ENCODE measurements at regions not wholly inside any gene's neighbourhood (a gene's known extent, or its start where the extent isn't known, plus 50 kb on each side); places are given as distances from the start of the nearest gene placed in this dataset.
"Not testable (repeated sequence)": the region's sequence is repeated elsewhere in the genome, so short reads cannot be mapped to it uniquely, and the experiment has no call there.

DNA sequence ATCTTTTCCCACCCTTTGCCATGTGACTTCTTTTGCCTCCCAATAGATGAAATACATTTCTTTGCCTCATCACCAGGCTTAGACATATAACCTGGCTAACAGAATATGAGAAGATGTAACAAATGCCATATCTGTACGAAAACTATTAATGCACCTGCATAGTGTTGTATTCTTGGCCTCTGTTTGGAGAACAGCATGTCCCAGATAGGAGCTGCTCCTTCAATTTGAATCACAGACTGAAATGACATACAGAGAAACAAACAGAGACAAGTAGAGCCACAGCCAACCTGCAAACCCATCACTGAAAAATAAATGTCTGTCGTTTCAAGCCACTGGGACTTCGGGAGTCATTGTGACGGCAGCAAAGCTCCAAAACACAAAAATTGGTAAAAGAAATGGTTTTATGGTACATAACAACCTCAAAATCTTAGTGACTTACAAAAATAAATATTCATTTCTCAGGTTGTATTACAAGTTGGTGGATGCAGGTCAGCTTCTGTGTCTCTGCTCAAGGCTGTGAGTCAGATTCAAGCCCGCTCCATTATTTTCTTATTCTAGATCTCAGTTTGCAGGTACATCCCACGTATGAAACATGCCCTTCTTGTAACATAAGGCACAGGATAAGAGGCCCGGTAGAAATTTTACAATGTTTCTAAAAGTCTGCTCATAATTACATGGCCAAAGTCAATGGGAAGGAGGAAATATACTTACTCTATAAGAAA, 171.3 kb upstream of the SOX6 start:
- no peak for DNase-seq

DNA sequence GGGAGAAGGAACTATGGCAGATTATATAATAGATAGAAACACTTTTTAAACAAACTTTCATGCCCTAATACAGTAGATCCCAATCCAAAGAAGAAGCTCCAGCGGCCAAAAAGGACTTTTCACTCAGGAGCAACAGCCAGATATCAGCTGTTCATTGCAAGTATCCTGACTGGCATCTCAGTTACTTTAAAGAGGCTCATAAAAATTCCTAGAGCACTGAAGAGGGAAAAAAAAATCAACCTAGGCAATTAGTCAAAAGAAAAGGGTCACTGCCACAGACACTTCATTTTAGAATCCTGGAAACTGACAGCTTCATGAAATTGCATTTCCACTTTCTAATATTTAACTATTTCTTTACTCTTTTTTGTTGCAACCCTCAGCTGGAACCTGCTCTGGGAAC, 170.6 kb upstream of the SOX6 start:
- DNase-seq: no peak

DNA sequence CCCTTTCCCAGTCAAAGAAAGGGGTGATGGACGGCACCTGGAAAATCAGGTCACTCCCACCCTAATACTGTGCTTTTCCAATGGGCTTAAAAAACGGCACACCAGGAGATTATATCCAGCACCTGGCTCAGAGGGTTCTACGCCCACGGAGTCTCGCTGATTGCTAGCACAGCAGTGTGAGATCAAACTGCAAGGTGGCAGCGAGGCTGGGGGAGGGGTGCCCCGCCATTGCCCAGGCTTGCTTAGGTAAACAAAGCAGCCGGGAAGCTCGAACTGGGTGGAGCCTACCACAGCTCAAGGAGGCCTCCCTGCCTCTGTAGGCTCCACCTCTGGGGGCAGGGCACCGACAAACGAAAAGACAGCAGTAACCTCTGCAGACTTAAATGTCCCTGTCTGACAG, 164.4 kb upstream of the SOX6 start:
- DNase-seq: not testable (repeated sequence)

DNA sequence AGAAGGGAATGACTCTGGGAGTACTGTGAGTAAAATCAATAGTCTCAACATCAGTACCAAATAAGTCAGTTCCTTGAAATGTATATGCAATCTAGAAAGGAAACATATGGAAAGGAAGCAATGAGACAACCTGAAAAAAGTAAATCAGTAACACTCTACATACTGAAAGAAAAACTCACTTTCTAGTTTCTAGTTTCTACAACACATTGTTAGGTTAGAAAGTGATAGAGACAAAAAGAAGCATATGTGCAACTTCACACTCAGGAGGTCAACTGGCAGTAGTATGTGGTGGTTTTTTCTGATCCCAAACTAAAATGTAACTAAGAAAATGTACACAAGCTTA, 156.5 kb upstream of the SOX6 start:
- no peak for DNase-seq

DNA sequence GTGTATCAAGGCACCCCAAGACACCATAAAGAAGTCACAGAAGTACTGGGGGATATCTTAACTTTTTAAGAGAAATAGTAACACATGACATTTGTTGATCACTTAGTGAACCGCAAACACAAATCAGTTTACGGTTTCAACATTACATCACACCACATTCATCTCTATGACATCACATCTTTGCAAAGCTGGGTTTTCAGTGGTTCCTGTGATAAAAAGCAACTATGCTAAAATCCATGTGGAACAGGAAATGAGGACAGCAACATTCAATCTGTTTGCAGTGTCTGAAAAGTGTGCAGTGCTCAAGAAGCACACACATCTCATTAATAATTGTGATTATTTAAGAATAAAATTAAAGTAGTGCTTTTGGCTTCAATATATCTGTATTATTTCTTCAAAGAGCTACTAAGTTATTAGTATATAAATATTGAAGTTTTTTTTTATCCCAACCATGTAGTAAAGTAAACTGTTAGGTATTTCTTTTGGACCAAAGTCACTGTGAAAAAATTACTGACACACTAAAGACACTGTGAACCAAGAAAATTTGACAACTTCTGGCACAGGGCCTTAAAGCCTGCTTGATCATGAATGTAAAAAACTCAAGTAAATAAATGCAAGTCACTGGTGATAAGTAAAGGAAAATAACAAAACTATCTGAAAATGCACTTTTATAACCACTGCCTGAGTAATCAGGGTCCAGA, 156.0 kb upstream of the SOX6 start:
- DNase-seq: no peak

DNA sequence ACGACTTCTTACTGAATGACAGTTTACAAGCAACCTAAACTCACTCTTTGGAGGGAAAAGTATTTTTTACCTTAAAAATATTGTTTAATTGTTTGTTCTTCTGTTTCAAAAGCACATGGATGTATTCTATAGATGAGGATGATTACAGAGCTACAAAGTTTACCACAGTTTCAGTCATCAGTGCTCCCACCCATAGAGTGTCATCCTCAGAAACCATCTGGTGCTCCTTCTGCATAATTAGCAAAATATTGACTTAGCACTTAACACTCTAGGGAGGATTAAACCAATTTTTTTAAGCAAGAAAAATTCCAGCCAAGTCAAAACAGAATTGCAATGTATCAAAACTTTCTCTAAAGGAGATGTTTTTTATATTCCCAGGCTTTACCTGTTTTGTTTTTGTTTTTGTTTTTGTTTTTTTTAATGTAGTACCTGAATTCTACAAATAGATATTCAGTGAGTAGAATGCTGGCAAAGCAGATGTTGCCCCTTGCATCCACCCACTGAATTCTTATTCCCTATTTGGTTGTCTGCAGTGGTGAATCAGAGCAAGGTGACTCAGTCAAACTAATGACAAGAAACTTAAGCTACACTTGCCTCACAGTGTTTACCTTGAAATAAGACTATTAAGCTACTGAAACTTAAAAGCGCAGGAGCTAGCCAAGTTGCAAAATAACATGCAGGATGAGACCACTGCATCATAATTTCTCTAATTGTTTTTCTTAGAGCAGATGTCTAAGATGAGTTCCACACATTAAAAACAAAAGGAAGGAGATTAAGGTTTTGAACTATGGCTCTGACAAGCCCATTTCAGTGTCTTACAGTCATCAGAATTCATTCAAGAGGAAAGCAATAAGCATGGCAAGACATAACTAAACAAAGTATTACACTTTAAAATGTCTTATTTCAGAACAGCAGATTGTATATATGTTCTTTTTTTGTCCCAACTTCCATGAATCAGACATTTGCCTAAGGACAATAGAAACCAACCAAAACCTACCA, 155.1 kb upstream of the SOX6 start:
- DNase-seq: no peak

DNA sequence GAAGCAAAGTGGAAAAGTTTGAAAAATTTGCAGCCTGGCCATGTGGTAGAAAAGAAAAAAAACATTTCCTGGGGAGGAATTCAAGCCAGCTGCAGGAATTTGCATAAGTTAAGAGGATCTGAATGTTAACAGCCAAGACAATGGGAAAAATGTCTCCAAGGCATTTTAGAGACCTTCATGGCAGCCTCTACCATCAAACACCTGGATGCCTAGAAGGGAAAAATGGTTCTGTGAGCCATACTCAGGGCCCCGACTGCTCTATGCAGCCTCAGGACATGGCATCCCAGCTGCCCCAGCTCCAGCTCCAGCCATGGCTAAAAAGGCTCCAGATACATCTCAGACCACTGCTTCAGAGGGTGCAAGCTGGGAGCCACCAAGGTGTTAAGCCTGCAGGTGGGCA, 149.1 kb upstream of the SOX6 start:
- no peak for DNase-seq

DNA sequence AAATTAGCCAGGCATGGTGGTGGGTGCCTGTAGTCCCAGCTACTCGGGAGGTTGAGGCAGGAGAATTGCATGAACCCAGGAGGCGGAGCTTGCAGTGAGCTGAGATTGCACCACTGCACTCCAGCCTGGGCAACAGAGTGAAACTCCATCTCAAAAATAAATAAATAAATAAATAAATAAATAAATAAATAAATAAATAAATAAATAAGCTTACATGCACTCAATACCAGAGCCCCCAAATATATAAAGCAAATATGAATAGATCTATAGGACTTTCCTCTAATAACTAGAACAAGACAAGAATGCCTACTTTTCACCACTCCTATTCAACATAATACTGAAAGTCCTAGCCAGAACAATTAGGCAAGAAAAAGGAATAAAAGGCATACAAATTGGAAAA, 147.5 kb upstream of the SOX6 start:
- DNase-seq: not testable (repeated sequence)

DNA sequence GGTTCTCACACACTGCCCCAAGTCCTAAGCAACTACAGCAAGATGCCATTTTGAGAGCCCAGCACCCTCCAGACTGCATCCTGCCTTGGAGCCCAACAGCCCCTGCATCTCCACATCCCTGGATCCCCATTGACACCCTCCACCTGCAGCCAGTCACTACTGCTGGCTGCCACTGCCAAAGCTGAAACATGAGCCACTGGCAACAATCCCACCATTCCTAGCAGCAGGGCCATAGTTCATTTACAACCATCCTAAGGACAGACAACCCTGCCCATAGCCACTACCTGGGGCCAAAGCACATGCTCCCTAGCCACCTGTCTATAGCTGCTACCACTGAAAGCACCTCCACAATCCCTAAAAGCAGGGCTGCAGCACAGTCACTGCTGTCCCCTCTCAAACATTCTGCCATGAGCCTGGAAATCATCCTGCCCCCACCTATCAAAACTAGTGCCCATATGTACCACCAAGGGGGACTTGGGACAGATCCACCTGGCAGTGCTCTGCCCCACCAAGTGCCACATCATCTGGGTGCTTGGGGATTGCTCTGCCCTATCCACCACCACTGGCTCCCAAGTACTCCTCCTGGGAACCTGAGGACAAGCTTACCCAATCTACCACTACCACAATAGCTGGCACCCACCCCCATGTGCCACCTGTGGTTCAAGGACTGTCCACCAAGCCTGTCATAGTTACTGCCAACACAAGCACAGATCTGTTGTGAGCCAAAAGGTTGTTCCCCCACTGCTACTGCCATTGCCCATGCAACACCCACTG, 138.8 kb upstream of the SOX6 start:
- peak; percentile 15 for DNase-seq

DNA sequence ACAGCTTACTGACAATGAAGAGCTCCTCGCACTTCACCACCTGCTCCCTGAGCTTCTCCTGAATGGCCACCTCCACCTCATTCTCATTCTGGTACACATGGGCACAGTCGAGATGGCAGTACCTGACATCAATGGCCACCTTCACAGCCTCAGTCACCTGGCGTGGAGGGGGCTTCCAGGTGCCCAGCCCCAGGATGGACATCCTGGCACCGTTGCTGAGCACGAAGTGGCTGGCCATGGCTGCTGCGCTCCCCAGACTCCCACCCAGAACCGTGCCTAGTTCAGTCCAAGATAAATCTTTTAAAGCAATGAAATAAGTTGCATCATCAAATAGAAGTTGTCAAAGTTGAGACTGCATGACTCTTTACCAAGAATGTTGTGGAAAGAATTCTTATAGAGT, 128.1 kb upstream of the SOX6 start:
- DNase-seq: no peak

DNA sequence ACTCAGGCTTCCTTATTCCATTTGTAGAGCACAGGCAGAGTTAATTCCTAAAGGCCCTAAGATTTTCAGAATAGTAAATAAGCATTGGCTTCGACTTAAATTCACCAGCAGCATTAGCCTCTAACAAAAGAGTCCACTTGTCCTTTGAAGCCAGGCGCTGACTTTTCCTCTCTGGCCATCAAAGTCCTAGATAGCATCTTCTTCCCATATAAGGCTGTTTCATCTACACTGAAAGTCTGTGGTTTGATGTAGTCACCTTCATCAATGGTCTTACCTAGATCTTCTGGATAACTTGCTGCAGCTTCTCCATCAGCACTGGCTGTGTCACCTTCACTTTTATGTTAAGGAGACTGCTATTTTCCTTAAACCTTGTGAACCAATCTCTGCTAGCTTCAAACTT, 118.3 kb upstream of the SOX6 start:
- DNase-seq: no peak

DNA sequence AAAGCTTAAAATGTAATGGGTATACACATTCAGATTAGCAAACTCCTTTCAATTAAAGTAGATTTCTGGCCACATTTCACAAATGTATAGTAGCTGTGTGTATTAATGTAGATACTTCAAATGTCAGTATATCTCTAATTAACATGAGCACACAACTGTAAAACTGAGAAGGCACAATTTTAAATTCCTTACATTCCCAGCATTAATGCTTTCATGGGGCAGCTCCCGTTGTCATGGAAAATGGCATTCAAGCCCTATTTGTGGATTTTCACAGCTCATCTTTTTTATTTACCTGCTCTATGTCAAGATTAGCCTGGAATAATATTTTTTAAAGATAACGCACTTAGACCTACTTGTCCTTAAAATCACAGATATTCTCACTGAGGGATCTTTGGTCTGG, 113.6 kb upstream of the SOX6 start:
- DNase-seq: no peak

DNA sequence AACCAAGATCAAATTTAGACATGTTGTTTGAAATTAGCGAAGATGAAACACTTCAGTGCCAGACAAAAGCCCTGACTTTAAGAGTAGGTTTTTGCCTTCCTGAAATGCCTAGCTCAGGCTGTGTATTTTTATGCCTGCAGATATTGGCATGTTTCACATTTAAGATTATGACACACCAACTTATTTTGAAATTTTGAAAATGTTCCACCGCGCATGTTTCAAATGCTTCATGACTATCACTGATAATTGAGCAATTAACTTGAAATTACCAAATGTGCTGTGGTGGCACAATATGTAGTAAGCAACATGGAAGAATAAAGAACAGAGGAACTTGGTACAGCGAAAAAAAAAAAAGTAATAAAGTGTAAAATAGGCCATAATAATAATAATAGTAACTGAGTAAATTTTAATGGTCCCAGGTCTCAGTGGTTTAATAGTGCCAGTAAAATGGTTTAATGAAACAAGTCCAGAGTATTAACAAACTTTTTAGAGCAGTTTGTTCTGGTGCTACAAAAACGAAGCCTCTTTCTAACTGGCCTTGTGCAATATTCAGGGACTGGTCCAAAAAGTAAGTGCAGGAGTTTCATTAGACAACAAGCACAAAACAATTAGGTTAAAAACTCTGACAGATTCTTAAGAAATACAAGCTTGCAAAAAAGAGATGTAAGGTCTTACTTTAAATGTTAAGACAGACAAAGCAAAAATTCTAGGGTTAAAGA, 112.5 kb upstream of the SOX6 start:
- DNase-seq: no peak

DNA sequence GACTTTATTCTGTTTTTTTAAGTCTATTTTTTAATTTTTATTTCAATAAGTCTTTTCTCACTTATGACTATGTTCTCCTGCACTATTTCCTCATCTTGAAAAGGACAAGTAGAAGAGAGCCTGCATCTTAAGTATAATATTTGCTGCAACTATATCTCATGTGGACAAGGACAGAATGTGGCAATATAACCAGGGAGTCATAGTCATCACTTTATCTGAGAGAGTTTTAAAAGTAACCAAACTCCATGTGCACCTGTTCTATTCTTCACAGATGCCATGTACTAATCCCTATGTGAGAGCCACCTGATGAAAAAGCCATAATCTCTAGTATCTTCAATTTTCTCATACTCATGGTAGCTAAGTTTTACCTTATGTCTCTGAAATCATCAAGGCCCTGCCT, 104.2 kb upstream of the SOX6 start:
- DNase-seq: no peak

DNA sequence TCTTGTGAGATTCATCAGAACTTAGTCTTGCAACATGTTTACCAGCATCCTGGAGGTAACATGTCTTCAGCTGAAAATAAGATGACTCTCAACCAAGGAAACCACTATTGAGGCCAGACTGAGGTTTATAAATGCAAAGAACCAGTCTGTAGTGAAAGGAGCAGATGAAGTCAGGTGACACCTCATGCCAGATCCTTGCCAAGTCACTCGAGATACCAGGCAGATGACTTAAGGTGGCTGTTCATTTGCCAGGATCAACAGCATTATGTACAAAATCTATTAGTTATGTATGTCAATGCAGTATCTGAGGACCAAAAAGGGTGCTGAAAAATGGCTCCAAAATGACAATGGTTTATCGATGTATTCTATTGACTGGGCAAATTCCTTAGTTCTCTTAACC, 100.0 kb upstream of the SOX6 start:
- no peak for DNase-seq

DNA sequence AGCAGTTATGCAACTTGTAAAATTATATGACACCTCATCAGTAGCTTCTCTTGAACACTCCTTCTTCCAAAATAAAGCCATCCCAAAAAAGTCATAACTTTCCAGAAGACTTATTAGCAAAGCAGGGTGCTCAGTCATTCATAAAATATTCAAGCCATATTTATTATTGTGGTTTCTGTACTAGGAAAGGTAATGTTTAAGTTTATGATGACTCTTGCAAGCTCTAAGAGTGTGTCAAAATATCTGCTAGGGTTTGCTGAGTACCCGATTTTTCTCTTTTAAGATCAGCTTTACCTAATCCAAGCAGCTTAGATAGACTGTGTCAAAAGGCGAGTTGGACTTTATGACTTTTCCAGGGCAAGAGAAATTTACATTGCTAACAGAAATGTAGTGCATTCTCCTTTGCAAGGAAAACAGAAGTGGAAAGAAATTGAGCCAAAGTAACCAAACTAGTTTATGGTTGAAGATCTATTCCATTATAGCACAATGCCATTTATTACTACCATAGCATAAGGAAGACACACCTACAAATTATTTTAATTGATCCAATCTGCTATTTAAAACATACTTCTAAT, 98.0 kb upstream of the SOX6 start:
- no peak for DNase-seq

DNA sequence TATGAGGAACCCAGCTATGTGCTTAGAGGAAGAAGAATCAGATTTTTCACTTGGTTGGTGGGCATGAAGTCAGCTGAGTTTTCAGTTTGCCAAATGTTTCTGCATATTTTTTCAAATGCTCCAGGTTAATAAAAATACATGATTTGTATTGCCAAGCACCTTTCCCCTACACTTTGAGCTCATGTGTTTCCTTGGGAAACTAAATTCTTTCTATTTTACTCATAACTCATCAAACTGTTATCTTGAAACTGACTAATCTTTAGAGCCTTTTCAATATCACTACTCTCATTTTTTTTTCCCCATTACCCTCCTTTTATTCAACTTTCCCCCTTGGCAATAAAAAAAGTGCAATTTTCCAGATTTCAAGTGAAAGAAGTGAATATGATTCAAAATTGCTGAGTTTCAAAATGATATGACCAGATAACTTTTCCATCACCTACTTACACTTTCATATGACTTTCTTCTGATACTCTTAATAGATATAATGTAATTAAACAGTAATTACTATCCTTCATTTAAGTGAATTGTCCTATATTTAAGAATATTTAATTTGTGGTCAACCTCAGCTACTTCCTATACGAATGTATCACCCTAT, 91.9 kb upstream of the SOX6 start:
- DNase-seq: no peak

DNA sequence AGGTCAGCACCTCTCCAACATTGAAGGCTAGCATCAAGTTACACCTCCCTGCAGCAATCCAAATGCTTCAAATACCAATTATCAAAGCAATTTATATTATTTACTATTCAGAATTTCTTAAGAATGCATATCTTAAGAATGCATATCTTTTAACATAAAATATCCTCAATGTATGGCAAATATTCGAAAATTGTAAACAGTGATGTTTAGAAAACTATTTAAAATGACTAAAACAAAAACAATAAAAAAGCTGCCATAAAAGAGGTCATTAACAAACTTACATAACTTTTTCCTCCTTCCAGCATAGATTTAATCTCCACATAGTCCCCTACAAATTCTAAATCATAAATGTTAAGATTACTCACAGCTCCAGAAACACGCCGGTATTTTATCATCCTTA, 85.1 kb upstream of the SOX6 start:
- DNase-seq: no peak

DNA sequence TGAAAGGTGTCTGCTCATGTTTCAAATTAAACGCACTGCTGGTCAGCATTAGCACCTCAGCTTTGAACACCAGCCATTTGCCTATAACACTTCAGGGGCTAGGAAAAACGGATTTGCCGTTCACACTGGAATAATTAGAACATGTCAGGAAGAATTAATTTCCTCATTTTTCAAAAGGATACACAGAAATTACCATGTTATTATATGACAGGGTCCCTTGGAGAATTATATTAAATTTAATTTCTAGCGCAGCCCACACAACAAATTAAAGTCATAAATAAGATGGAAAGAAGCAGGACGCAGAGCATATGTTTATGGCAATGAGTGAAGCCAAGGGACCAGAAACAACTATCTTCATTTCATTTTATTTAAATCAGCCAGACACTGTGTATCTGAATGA, 83.8 kb upstream of the SOX6 start:
- no peak for DNase-seq

DNA sequence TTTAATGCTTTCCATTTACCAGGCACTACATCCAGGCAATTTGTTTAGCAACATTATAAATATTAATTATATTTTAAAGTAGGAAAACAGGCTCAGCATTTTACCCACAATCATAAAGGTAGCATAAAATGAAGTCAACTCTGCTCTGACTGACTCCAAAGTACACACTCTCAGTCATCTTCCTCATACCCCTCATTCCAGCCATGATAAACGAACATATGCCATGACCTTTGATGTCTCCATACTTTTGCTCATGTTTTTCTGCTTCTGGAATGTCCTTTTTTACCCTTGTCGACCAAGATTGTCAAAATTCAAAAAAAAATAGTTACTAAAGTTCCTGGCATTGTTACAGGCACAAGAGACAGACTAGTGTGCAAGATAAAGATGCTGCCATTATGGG, 77.7 kb upstream of the SOX6 start:
- no peak for DNase-seq

DNA sequence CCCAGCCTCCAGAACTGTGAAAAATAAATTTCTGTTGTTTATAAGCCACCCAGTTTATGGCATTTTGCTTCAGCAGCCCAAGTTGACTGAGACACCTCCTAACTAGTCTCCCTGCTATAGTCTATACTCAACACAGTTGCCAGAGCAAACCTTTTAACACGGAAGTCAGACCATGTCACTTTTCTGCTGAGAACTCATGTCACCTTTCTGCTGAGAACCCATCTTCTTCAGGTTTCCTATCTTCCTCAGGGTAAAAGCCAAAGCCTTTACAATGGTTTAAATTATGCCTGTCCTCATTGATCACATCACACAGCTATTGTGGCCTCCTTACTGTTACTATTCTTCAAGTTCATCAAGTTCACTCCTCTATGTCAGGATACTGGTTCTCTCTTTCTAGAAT, 74.3 kb upstream of the SOX6 start:
- DNase-seq: no peak

DNA sequence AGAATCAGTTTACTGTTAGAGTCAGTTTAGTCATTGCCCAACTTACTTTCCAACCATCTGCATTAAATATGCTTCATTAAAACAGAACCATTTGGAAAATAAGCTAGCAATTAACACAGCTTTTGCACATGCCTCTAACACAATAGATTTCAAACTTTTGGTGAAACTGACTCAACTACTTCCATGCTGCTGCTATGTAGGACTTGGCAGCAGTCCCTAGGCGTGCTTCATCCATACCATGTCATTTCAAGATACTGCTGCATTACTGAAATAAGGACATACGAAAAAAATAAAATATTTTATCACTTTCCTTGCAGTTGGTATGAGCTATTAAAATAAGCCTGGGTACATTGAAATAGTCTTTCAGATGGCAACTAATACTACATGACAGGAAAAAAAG, 65.5 kb upstream of the SOX6 start:
- DNase-seq: no peak

All from NCI-H2029 (cell line).